Peyer's patch (tissue), 4 donors: ENCODE measurements at regions not wholly inside any gene's neighbourhood (a gene's known extent, or its start where the extent isn't known, plus 50 kb on each side); places are given as distances from the start of the nearest gene placed in this dataset.
"Not testable (repeated sequence)": the region's sequence is repeated elsewhere in the genome, so short reads cannot be mapped to it uniquely, and the experiment has no call there.

Source experiments
- CTCF ChIP-seq, 6 experiments: fragments of 450-650 bp in 4 of 6; fragments of 200-600 bp in 2 of 6; sonication (generic) in 1 of 6; IDR thresholded peaks; one replicate each; pipeline ENCODE4 v1.5.1; 2017 to 2019; ENCODE audit warnings: antibody characterized with exemption in 6 of 6, mild to moderate bottlenecking in 3 of 6, moderate library complexity in 1 of 6
- POLR2A ChIP-seq, 2 donors: fragments of 450-650 bp; IDR thresholded peaks; one replicate each; pipeline ENCODE4 v1.5.1; 2017; ENCODE audit warnings: antibody characterized with exemption in 2 of 2, mild to moderate bottlenecking in 2 of 2, moderate library complexity in 2 of 2

GRCh38 chr2:131738533-131738932, 210.8 kb downstream of the CCDC74A start:
- not testable (repeated sequence) for TF ChIP-seq CTCF, POLR2A (IDR thresholded peaks at IDR 0.05)
